ENCODE measurements at regions not wholly inside any gene's neighbourhood (a gene's known extent, or its start where the extent isn't known, plus 50 kb on each side); places are given as distances from the start of the nearest gene placed in this dataset.

DNA sequence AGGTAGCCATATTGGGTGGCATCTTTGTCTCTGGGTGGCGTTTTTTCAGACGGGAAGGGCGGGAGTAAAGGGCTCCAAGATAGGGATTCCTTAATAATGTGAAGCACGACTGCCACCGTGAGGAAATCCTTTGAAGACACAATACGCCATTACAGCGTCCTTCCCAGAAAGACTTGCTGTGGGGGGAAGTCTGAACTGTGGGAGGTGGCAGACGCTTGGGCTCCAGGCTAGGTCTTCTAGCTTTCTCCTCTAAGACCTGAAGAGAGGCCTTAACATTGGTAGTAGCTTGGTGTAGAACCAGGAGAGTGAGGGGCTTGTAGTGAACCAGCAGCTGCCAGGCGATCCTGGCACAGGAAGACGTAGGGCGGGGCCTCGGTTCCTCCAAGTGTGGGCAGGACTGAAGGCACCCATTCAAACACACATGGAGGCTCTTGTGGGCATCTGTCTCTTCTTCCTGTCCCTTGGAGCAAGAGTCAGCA lies 197.3 kb downstream of the OR13H1 start:
- H3K4me2 ChIP-seq (ENCODE audit: low read length), result no peak overlapping the region
- H2AFZ ChIP-seq (ENCODE audit: low read depth, low read length, poor library complexity, severe bottlenecking), result no peak overlapping the region
- ChIA-PET RAD21 (ENCODE audit: low non-redundant PET in 1 of 2, low total read pairs in 2 of 2, uncharacterized antibody in 2 of 2, unreplicated experiment in 2 of 2) (no interaction called here), POLR2A (no interaction called here), CTCF (no interaction called here)
- no peaks in the 10 kb centered on the region for H3K9me3 ChIP-seq (ENCODE audit: control insufficient read depth in 1 of 2, insufficient read depth in 1 of 2, low read depth in 1 of 2, low read length in 2 of 2)
- H3K4me1 ChIP-seq (ENCODE audit: control insufficient read depth in 1 of 2, insufficient read depth in 2 of 2, low read length in 2 of 2), result no peaks in the 10 kb centered on the region
- DNase-seq (ENCODE audit: low read depth, low spot score), result no peak
- intact Hi-C loops (cut with micrococcal nuclease), result no loop called here
- no TSS peak for BruUV-seq (replicated peaks)
- no peak overlapping the region for H3K9ac ChIP-seq (ENCODE audit: low read length)
- H3K79me2 ChIP-seq (ENCODE audit: insufficient read depth, low read length), result no peaks in the 10 kb centered on the region
- H3K27me3 ChIP-seq (ENCODE audit: insufficient read depth, low read length), result no peaks in the 10 kb centered on the region
- no peaks in the 10 kb centered on the region for H4K20me1 ChIP-seq (ENCODE audit: insufficient read depth)
- no peak overlapping the region for H3K27ac ChIP-seq (ENCODE audit: low read depth, low read length)
- TF ChIP-seq EZH2phosphoT487 (IDR thresholded peaks at IDR 0.05; ENCODE audit: borderline replicate concordance), result no peak
- TF ChIP-seq ELF1 (IDR thresholded peaks at IDR 0.05; ENCODE audit: borderline replicate concordance, low read depth), result no peak
- no peak for TF ChIP-seq FOSL1 (IDR thresholded peaks at IDR 0.05; ENCODE audit: low read depth)
- TF ChIP-seq CEBPB (IDR thresholded peaks at IDR 0.05; ENCODE audit: low read depth), result no peak
- no peaks in the 10 kb centered on the region; a peak in 1 of 4 replicates for H3K36me3 ChIP-seq (ENCODE audit: control insufficient read depth in 1 of 2, insufficient read depth in 2 of 2, low read length in 2 of 2)
- no peaks in the 10 kb centered on the region for H3K9me2 ChIP-seq (ENCODE audit: insufficient read depth)
- no peak overlapping the region for H3K4me3 ChIP-seq (replicated peaks in 1 of 2; ENCODE audit: low read depth in 1 of 2, low read length in 2 of 2)
- ATAC-seq, result no peak

DNA sequence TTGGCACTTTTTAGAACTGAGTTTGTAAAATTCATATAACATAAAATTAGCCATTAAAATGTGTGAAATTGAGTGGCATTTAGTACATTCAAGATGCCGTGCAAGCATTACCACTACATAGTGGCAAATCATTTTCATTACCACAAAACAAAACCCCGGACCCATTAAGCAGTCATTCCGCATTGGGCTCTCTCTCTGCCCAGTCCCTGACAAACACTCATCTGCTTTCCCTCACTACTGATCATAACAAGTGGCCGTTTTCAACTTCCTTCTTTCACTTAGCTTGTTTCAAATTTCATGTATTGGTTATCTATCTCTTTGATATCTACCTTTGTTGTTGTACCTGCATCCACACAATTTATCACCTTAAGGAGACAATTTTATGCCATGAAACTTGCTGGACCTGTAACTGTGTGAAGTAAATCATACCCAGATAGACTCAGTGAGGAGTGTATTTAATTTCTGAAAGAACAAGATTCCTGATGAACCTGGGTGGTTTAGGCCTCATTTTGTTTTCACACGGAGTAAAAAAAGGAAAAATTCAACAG lies 202.1 kb downstream of the OR13H1 start:
- Histone ChIP-seq H3K27ac (ENCODE audit: low read depth, low read length) (no peak overlapping the region), H2AFZ (ENCODE audit: low read depth, low read length, poor library complexity, severe bottlenecking) (no peak overlapping the region), H3K27me3 (ENCODE audit: insufficient read depth, low read length) (no peaks in the 10 kb centered on the region), H3K36me3 (ENCODE audit: control insufficient read depth in 1 of 2, insufficient read depth in 2 of 2, low read length in 2 of 2) (no peaks in the 10 kb centered on the region; a peak in 1 of 4 replicates), H4K20me1 (ENCODE audit: insufficient read depth) (no peaks in the 10 kb centered on the region), H3K4me3 (replicated peaks in 1 of 2; ENCODE audit: low read depth in 1 of 2, low read length in 2 of 2) (no peak overlapping the region), H3K9me3 (ENCODE audit: control insufficient read depth in 1 of 2, insufficient read depth in 1 of 2, low read depth in 1 of 2, low read length in 2 of 2) (no peaks in the 10 kb centered on the region), H3K9me2 (ENCODE audit: insufficient read depth) (no peaks in the 10 kb centered on the region), H3K79me2 (ENCODE audit: insufficient read depth, low read length) (no peaks in the 10 kb centered on the region), H3K4me1 (ENCODE audit: control insufficient read depth in 1 of 2, insufficient read depth in 2 of 2, low read length in 2 of 2) (no peaks in the 10 kb centered on the region), H3K4me2 (ENCODE audit: low read length) (no peak overlapping the region), H3K9ac (ENCODE audit: low read length) (no peak overlapping the region)
- DNase-seq (ENCODE audit: low read depth, low spot score) (no peak), ATAC-seq (no peak)
- ChIA-PET POLR2A (no interaction called here), CTCF (no interaction called here), RAD21 (ENCODE audit: low non-redundant PET in 1 of 2, low total read pairs in 2 of 2, uncharacterized antibody in 2 of 2, unreplicated experiment in 2 of 2) (no interaction called here)
- intact Hi-C loops (cut with micrococcal nuclease), result no loop called here
- no TSS peak for BruUV-seq (replicated peaks)
- no peak for TF ChIP-seq TCF7L2 (IDR thresholded peaks at IDR 0.05; ENCODE audit: borderline replicate concordance, extremely low read depth, insufficient read depth, insufficient read length)
- no peak for TF ChIP-seq POLR2A (IDR thresholded peaks at IDR 0.05; ENCODE audit: borderline replicate concordance, extremely low read depth, insufficient read depth, insufficient read length)
- TF ChIP-seq, protein P1, sequence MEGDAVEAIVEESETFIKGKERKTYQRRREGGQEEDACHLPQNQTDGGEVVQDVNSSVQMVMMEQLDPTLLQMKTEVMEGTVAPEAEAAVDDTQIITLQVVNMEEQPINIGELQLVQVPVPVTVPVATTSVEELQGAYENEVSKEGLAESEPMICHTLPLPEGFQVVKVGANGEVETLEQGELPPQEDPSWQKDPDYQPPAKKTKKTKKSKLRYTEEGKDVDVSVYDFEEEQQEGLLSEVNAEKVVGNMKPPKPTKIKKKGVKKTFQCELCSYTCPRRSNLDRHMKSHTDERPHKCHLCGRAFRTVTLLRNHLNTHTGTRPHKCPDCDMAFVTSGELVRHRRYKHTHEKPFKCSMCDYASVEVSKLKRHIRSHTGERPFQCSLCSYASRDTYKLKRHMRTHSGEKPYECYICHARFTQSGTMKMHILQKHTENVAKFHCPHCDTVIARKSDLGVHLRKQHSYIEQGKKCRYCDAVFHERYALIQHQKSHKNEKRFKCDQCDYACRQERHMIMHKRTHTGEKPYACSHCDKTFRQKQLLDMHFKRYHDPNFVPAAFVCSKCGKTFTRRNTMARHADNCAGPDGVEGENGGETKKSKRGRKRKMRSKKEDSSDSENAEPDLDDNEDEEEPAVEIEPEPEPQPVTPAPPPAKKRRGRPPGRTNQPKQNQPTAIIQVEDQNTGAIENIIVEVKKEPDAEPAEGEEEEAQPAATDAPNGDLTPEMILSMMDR (IDR thresholded peaks at IDR 0.05 in 2 of 3, conservative IDR thresholded peaks at IDR 0.05 in 1 of 3; ENCODE audit: borderline replicate concordance in 1 of 3, insufficient read depth in 1 of 3, low read depth in 2 of 3, low read length in 2 of 3), result no peak
- TF ChIP-seq EGR1 (IDR thresholded peaks at IDR 0.05; ENCODE audit: low read depth), result no peak
- TF ChIP-seq RAD21 (IDR thresholded peaks at IDR 0.05; ENCODE audit: low read depth), result no peak
